ENCODE measurements at regions not wholly inside any gene's neighbourhood (a gene's known extent, or its start where the extent isn't known, plus 50 kb on each side); places are given as distances from the start of the nearest gene placed in this dataset.

DNA sequence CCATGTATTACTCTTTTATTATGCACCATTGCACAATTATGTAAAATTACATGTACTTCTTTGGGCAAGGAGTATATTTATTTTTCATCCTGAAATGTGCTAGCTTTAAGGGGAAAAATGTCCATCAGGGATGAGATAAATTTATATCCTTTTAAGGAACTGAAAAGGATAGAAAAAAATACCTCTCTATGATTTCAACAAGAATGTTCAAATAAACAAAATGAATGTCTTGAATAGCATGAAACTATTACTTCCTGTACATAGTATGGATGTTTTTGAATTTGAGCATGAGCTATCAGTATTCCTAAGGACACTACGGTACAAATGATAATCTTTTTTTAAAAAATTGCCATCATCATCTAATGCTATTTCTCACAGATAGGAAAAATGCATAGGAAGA is 1611.9 kb upstream of the ZEB2 start:
- H3K27me3 ChIP-seq (ENCODE audit: insufficient read depth, poor library complexity, severe bottlenecking) = no peaks in the 10 kb centered on the region
- no peak for TF ChIP-seq SPI1 (IDR thresholded peaks at IDR 0.05; ENCODE audit: borderline replicate concordance, low read depth)
- TF ChIP-seq, protein P1, sequence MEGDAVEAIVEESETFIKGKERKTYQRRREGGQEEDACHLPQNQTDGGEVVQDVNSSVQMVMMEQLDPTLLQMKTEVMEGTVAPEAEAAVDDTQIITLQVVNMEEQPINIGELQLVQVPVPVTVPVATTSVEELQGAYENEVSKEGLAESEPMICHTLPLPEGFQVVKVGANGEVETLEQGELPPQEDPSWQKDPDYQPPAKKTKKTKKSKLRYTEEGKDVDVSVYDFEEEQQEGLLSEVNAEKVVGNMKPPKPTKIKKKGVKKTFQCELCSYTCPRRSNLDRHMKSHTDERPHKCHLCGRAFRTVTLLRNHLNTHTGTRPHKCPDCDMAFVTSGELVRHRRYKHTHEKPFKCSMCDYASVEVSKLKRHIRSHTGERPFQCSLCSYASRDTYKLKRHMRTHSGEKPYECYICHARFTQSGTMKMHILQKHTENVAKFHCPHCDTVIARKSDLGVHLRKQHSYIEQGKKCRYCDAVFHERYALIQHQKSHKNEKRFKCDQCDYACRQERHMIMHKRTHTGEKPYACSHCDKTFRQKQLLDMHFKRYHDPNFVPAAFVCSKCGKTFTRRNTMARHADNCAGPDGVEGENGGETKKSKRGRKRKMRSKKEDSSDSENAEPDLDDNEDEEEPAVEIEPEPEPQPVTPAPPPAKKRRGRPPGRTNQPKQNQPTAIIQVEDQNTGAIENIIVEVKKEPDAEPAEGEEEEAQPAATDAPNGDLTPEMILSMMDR (IDR thresholded peaks at IDR 0.05; ENCODE audit: insufficient read depth, low read length) = no peak
- no peak for TF ChIP-seq GABPA (IDR thresholded peaks at IDR 0.05; ENCODE audit: low read depth)
- no peak for TF ChIP-seq POLR2AphosphoS5 (IDR thresholded peaks at IDR 0.05; ENCODE audit: low read depth)
- no peak for TF ChIP-seq REST (IDR thresholded peaks at IDR 0.05; ENCODE audit: insufficient replicate concordance, low read depth)
- H3K4me3 ChIP-seq (replicated peaks; ENCODE audit: insufficient read depth, low read length) = no peak overlapping the region
- DNase-seq (ENCODE audit: low read depth in 1 of 2, low spot score in 1 of 2) = no peak
- no peak overlapping the region for H3K27ac ChIP-seq (replicated peaks)

DNA sequence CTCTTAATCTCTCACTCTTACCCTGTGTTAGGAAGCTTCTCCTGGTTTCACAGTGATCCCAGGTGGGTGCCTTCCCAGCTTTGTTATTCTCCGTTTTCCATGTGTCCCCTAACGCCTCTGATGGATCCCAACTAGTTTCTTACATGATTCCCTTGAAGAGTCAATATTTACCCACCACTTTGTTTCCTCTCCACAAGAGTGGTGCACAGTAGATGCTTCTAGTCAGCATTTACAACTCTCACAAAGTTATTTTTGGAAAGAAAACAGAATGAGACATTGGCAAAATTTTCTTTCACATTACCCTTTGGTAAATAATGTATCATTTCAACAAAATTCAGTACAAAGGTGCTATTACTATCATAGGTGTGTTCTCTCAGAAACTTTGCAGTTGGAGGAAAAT is 1611.1 kb upstream of the ZEB2 start:
- no peak overlapping the region for H3K4me3 ChIP-seq (replicated peaks; ENCODE audit: insufficient read depth, low read length)
- H3K27ac ChIP-seq (replicated peaks) = no peak overlapping the region
- TF ChIP-seq SPI1 (IDR thresholded peaks at IDR 0.05; ENCODE audit: borderline replicate concordance, low read depth) = no peak
- no peak for TF ChIP-seq GABPA (IDR thresholded peaks at IDR 0.05; ENCODE audit: low read depth)
- TF ChIP-seq, protein P1 (IDR thresholded peaks at IDR 0.05; ENCODE audit: insufficient read depth, low read length) = no peak
- TF ChIP-seq REST (IDR thresholded peaks at IDR 0.05; ENCODE audit: insufficient replicate concordance, low read depth) = no peak
- no peak for TF ChIP-seq POLR2AphosphoS5 (IDR thresholded peaks at IDR 0.05; ENCODE audit: low read depth)
- DNase-seq (ENCODE audit: low read depth in 1 of 2, low spot score in 1 of 2) = no peak
- no peaks in the 10 kb centered on the region for H3K27me3 ChIP-seq (ENCODE audit: insufficient read depth, poor library complexity, severe bottlenecking)

- no peak overlapping the region for H3K27ac ChIP-seq (replicated peaks)
- no peak for TF ChIP-seq REST (IDR thresholded peaks at IDR 0.05; ENCODE audit: insufficient replicate concordance, low read depth)
- no peak for TF ChIP-seq SPI1 (IDR thresholded peaks at IDR 0.05; ENCODE audit: borderline replicate concordance, low read depth)
- no peak for TF ChIP-seq GABPA (IDR thresholded peaks at IDR 0.05; ENCODE audit: low read depth)
- TF ChIP-seq, protein P1 (IDR thresholded peaks at IDR 0.05; ENCODE audit: insufficient read depth, low read length) = no peak
- no peak for TF ChIP-seq POLR2AphosphoS5 (IDR thresholded peaks at IDR 0.05; ENCODE audit: low read depth)
- no peak overlapping the region for H3K4me3 ChIP-seq (replicated peaks; ENCODE audit: insufficient read depth, low read length)
- no peaks in the 10 kb centered on the region for H3K27me3 ChIP-seq (ENCODE audit: insufficient read depth, poor library complexity, severe bottlenecking)
- DNase-seq (ENCODE audit: low read depth in 1 of 2, low spot score in 1 of 2) = no peak
Measured at GRCh38 chr2:146130290-146130689, 1610.4 kb upstream of the ZEB2 start.

Data from HL-60 (cell line).